ENCODE measurements at regions not wholly inside any gene's neighbourhood (a gene's known extent, or its start where the extent isn't known, plus 50 kb on each side); places are given as distances from the start of the nearest gene placed in this dataset.

- TF ChIP-seq REST (IDR thresholded peaks at IDR 0.05; ENCODE audit: unreplicated experiment) (no peak), EZH2 (IDR thresholded peaks at IDR 0.05; ENCODE audit: low read depth, unreplicated experiment) (no peak), POLR2AphosphoS5 (IDR thresholded peaks at IDR 0.05; ENCODE audit: low read depth) (no peak), CREB1 (CRISPR knock-in tag; IDR thresholded peaks at IDR 0.05; ENCODE audit: low read depth) (no peak), JUNB (IDR thresholded peaks at IDR 0.05; ENCODE audit: unreplicated experiment) (no peak), EZH2phosphoT487 (IDR thresholded peaks at IDR 0.05; ENCODE audit: unreplicated experiment) (no peak)
Measured at GRCh38 chr4:29983890-29984289, 736.3 kb upstream of the PCDH7 start (continued).

- TF ChIP-seq CTCF (conservative IDR thresholded peaks at IDR 0.05; ENCODE audit: low read depth in 2 of 2) (no peak), ZNF462 (CRISPR knock-in tag; IDR thresholded peaks at IDR 0.05) (no peak), ZNF331 (CRISPR knock-in tag; IDR thresholded peaks at IDR 0.05; ENCODE audit: low read depth) (no peak), POLR2AphosphoS5 (IDR thresholded peaks at IDR 0.05; ENCODE audit: low read depth) (no peak), ZNF114 (CRISPR knock-in tag; IDR thresholded peaks at IDR 0.05) (no peak), CREB1 (CRISPR knock-in tag; IDR thresholded peaks at IDR 0.05; ENCODE audit: low read depth) (no peak)
- Histone ChIP-seq H3K36me3 (ENCODE audit: insufficient read depth) (no peaks in the 10 kb centered on the region), H2AFZ (no peak overlapping the region), H3K27me3 (ENCODE audit: insufficient read depth) (no peaks in the 10 kb centered on the region), H3K79me2 (replicated peaks; ENCODE audit: insufficient read depth) (no peaks in the 10 kb centered on the region), H3F3A (replicated peaks; ENCODE audit: low read depth) (no peaks in the 10 kb centered on the region), H3K4me3 (no peak overlapping the region), H3K4me1 (ENCODE audit: insufficient read depth) (no peaks in the 10 kb centered on the region), H3K4me2 (no peak overlapping the region), H3K9me2 (ENCODE audit: insufficient read depth) (0 out of 2 replicates have a peak, but pooled peaks cover 6% of the 10 kb centered on the region), H4K20me1 (replicated peaks; ENCODE audit: insufficient read depth) (no peaks in the 10 kb centered on the region), H3K27ac (ENCODE audit: low read depth) (no peak overlapping the region)
- Mint-ChIP-seq H3K9me3 (no peaks in the 10 kb centered on the region), H3K36me3 (ENCODE audit: low read depth) (no peaks in the 10 kb centered on the region), H3K27ac (no peak overlapping the region), H3K4me3 (no peak overlapping the region), H3K4me1 (no peaks in the 10 kb centered on the region), H3K27me3 (ENCODE audit: insufficient read depth, low read depth, poor library complexity) (no peaks in the 10 kb centered on the region)
- no peak for ATAC-seq
- DNase-seq (ENCODE audit: low spot score) = no peak
Measured at GRCh38 chr4:30001628-30002027, 718.5 kb upstream of the PCDH7 start.
